GM23338 (cell line): ENCODE measurements at regions not wholly inside any gene's neighbourhood (a gene's known extent, or its start where the extent isn't known, plus 50 kb on each side); places are given as distances from the start of the nearest gene placed in this dataset.

ENCODE experiments used
- ATAC-seq: fragments of 200-7000 bp; cut with Tn5 transposase; 3 replicates; pipeline ENCODE4 v1.9.1; 2020
- DNase-seq: peaks from one replicate; pipeline ENCODE4 v3.0.0-alpha.2; 2015; ENCODE audit warnings: low spot score
- H2AFZ ChIP-seq: fragments of 200-600 bp; sonication (generic); 2 replicates; pipeline ENCODE4 v1.8.0; 2016; ENCODE audit warnings: antibody characterized with exemption, mild to moderate bottlenecking, moderate library complexity
- H3F3A ChIP-seq: fragments of 200-600 bp; sonication (generic); replicated peaks from 2 replicates; pipeline ENCODE4 v1.8.0; 2017; ENCODE audit warnings: antibody characterized with exemption, mixed run types, low read depth
- H3K27ac ChIP-seq: fragments of 200-600 bp; sonication (generic); 2 replicates; pipeline ENCODE4 v1.6.1; 2016; ENCODE audit warnings: low read depth
- H3K27me3 ChIP-seq: fragments of 200-600 bp; sonication (generic); 2 replicates; pipeline ENCODE4 v1.8.0; 2016; ENCODE audit warnings: mild to moderate bottlenecking, mixed run types, moderate library complexity; ENCODE audit not compliant: insufficient read depth
- H3K36me3 ChIP-seq: fragments of 200-600 bp; sonication (generic); 2 replicates; pipeline ENCODE4 v1.8.0; 2016; ENCODE audit warnings: mild to moderate bottlenecking; ENCODE audit not compliant: insufficient read depth
- H3K4me1 ChIP-seq: fragments of 200-600 bp; sonication (generic); 2 replicates; pipeline ENCODE4 v1.8.0; 2016; ENCODE audit warnings: mild to moderate bottlenecking, moderate library complexity; ENCODE audit not compliant: insufficient read depth
- H3K4me2 ChIP-seq: fragments of 200-600 bp; sonication (generic); 2 replicates; pipeline ENCODE4 v1.7.1; 2017; ENCODE audit warnings: mixed run types
- H3K4me3 ChIP-seq: fragments of 200-600 bp; sonication (generic); 2 replicates; pipeline ENCODE4 v1.6.1; 2016; ENCODE audit warnings: mixed run types
- H3K79me2 ChIP-seq: fragments of 200-600 bp; sonication (generic); replicated peaks from 2 replicates; pipeline ENCODE4 v1.8.0; 2017; ENCODE audit warnings: mild to moderate bottlenecking; ENCODE audit not compliant: insufficient read depth
- H3K9me2 ChIP-seq: fragments of 200-600 bp; sonication (generic); 2 replicates; pipeline ENCODE4 v1.8.0; 2017; ENCODE audit not compliant: insufficient read depth
- H4K20me1 ChIP-seq: fragments of 200-600 bp; sonication (generic); replicated peaks from 2 replicates; pipeline ENCODE4 v1.8.0; 2017; ENCODE audit warnings: mild to moderate bottlenecking; ENCODE audit not compliant: insufficient read depth
- H3K27ac Mint-ChIP-seq: 2 replicates; pipeline ENCODE4 v1.8.0; 2020; ENCODE audit warnings: inconsistent platforms, mild to moderate bottlenecking, moderate library complexity, mixed read lengths
- H3K27me3 Mint-ChIP-seq: 3 replicates; pipeline ENCODE4 v1.8.0; 2022; ENCODE audit warnings: low read depth, mild to moderate bottlenecking, moderate library complexity, mixed read lengths, inconsistent platforms; ENCODE audit not compliant: insufficient read depth, poor library complexity
- H3K36me3 Mint-ChIP-seq: 3 replicates; pipeline ENCODE4 v1.8.0; 2021; ENCODE audit warnings: low read depth, mild to moderate bottlenecking, inconsistent platforms, moderate library complexity, mixed read lengths
- H3K4me1 Mint-ChIP-seq: 3 replicates; pipeline ENCODE4 v1.8.0; 2020; ENCODE audit warnings: mild to moderate bottlenecking, inconsistent platforms, mixed read lengths
- H3K4me3 Mint-ChIP-seq: 3 replicates; pipeline ENCODE4 v1.8.0; 2021; ENCODE audit warnings: moderate library complexity, mild to moderate bottlenecking, inconsistent platforms, mixed read lengths
- H3K9me3 Mint-ChIP-seq: 3 replicates; pipeline ENCODE4 v1.8.0; 2020; ENCODE audit warnings: moderate library complexity, mild to moderate bottlenecking, inconsistent platforms, mixed read lengths
- CREB1 ChIP-seq: fragments of 250-450 bp; sonication (Bioruptor Pico); IDR thresholded peaks from 2 replicates; pipeline ENCODE4 v1.5.0; 2020; ENCODE audit warnings: low read depth, mild to moderate bottlenecking, moderate library complexity
- CTCF ChIP-seq, 2 experiments: fragments of 200-600 bp in 1 of 2; sonication (generic) in 1 of 2; conservative IDR thresholded peaks; 2 replicates each; pipeline versions ENCODE4 v1.5.1 to v1.6.1; 2016 to 2017; ENCODE audit warnings: antibody characterized with exemption in 2 of 2, low read depth in 2 of 2, mild to moderate bottlenecking in 2 of 2, moderate library complexity in 1 of 2
- ETS1 ChIP-seq: IDR thresholded peaks from 2 replicates; pipeline ENCODE4 v1.6.1; 2016; ENCODE audit warnings: antibody characterized with exemption
- EZH2 ChIP-seq: fragments of 200-600 bp; sonication (generic); IDR thresholded peaks from one replicate; pipeline ENCODE4 v1.8.0; 2017; ENCODE audit warnings: antibody characterized with exemption, mild to moderate bottlenecking, low read depth; ENCODE audit not compliant: unreplicated experiment
- EZH2phosphoT487 ChIP-seq: fragments of 200-600 bp; sonication (generic); IDR thresholded peaks from one replicate; pipeline ENCODE4 v1.8.1; 2018; ENCODE audit warnings: antibody characterized with exemption; ENCODE audit not compliant: unreplicated experiment
- JUNB ChIP-seq: IDR thresholded peaks from one replicate; pipeline ENCODE4 v1.6.1; 2016; ENCODE audit warnings: antibody characterized with exemption; ENCODE audit not compliant: unreplicated experiment
- NANOG ChIP-seq: IDR thresholded peaks from 2 replicates; pipeline ENCODE4 v1.6.1; 2016; ENCODE audit warnings: antibody characterized with exemption, borderline replicate concordance
- POLR2AphosphoS5 ChIP-seq: IDR thresholded peaks from 2 replicates; pipeline ENCODE4 v1.6.1; 2016; ENCODE audit warnings: antibody characterized with exemption, low read depth
- REST ChIP-seq: IDR thresholded peaks from one replicate; pipeline ENCODE4 v1.6.1; 2018; ENCODE audit warnings: antibody characterized with exemption; ENCODE audit not compliant: unreplicated experiment
- ZNF114 ChIP-seq: fragments of 250-450 bp; sonication (Bioruptor Pico); IDR thresholded peaks from 2 replicates; pipeline ENCODE4 v1.5.0; 2020; ENCODE audit warnings: mild to moderate bottlenecking, moderate library complexity
- ZNF331 ChIP-seq: fragments of 250-450 bp; sonication (Bioruptor Pico); IDR thresholded peaks from 2 replicates; pipeline ENCODE4 v1.5.0; 2020; ENCODE audit warnings: low read depth, mild to moderate bottlenecking, moderate library complexity
- ZNF462 ChIP-seq: fragments of 250-450 bp; sonication (Bioruptor Pico); IDR thresholded peaks from 2 replicates; pipeline ENCODE4 v1.5.0; 2020; ENCODE audit warnings: mild to moderate bottlenecking, moderate library complexity

- TF ChIP-seq EZH2phosphoT487 = no peak
Observed at GRCh38 chr3:103082501-103082900, 647.7 kb downstream of the ZPLD1 start (continued).

- no peaks in the 10 kb centered on the region for H4K20me1 ChIP-seq
- DNase-seq = no peak
- no peaks in the 10 kb centered on the region for H3K4me1 ChIP-seq
- H2AFZ ChIP-seq = no peak overlapping the region
- Mint-ChIP-seq H3K27me3 (no peaks in the 10 kb centered on the region), H3K9me3 (no peaks in the 10 kb centered on the region), H3K4me3 (no peak overlapping the region), H3K36me3 (no peaks in the 10 kb centered on the region), H3K4me1 (peaks cover 3% of the 10 kb centered on the region; the same call in 2 of the 3 replicates), H3K27ac (no peak overlapping the region)
- H3K79me2 ChIP-seq = no peaks in the 10 kb centered on the region
- no peaks in the 10 kb centered on the region for H3K27me3 ChIP-seq
- H3K9me2 ChIP-seq = no peaks in the 10 kb centered on the region
- no peak overlapping the region for H3K27ac ChIP-seq
- H3K4me3 ChIP-seq = no peak overlapping the region
- no peak for ATAC-seq
- H3K36me3 ChIP-seq = no peaks in the 10 kb centered on the region
- H3K4me2 ChIP-seq = no peak overlapping the region
- H3F3A ChIP-seq = no peaks in the 10 kb centered on the region
- TF ChIP-seq ETS1 (no peak), CTCF (conservative IDR thresholded peaks at IDR 0.05; ENCODE audit: low read depth in 2 of 2) (no peak), REST (no peak), ZNF114 (no peak), ZNF331 (CRISPR knock-in tag) (no peak), POLR2AphosphoS5 (no peak), EZH2phosphoT487 (no peak), EZH2 (no peak), CREB1 (CRISPR knock-in tag) (no peak), JUNB (no peak), NANOG (no peak), ZNF462 (no peak)
Observed at GRCh38 chr3:103083848-103084631, 649.2 kb downstream of the ZPLD1 start.
